GM12878 (cell line): ENCODE measurements at regions not wholly inside any gene's neighbourhood (a gene's known extent, or its start where the extent isn't known, plus 50 kb on each side); places are given as distances from the start of the nearest gene placed in this dataset. TPM values are rescaled to one million over a fixed set of nuclear protein-coding genes. Genes with fewer than 3 reads are reported as not detected.

Experiments used
- E2F8 ChIP-seq: fragments of 450-650 bp; IDR thresholded peaks from 2 replicates; pipeline ENCODE4 v1.6.1; 2018; ENCODE audit warnings: mild to moderate bottlenecking, low read depth, moderate library complexity; ENCODE audit not compliant: partially characterized antibody
- FOXM1 ChIP-seq: IDR thresholded peaks from 2 replicates; pipeline ENCODE4 v1.6.1; 2012; ENCODE audit warnings: low read depth, mild to moderate bottlenecking, inconsistent platforms, low read length, moderate library complexity
- GATAD2B ChIP-seq: fragments of 450-650 bp; conservative IDR thresholded peaks from 2 replicates; pipeline ENCODE4 v1.6.1; 2017; ENCODE audit warnings: low read depth, mild to moderate bottlenecking, moderate library complexity
- KLF5 ChIP-seq: fragments of 450-650 bp; IDR thresholded peaks from 2 replicates; pipeline ENCODE4 v1.6.1; 2014; ENCODE audit warnings: mild to moderate bottlenecking; ENCODE audit not compliant: partially characterized antibody
- SMAD5 ChIP-seq: IDR thresholded peaks from 2 replicates; pipeline ENCODE4 v1.6.1; 2016; ENCODE audit warnings: antibody characterized with exemption, low read depth
- SPI1 ChIP-seq: IDR thresholded peaks from 2 replicates; pipeline ENCODE4 v1.6.1; 2011; ENCODE audit warnings: low read depth, mild to moderate bottlenecking, low read length, moderate library complexity, borderline replicate concordance; ENCODE audit not compliant: insufficient read depth
- small RNA-seq: library from RNA; depleted of rRNA; stranded (forward); fragments of <200 nt; gene quantifications from one replicate; pipeline ENCODE3, GENCODE V24; 2014
- TF ChIP-seq, protein P1 (sequence below): fragments of 450-650 bp; IDR thresholded peaks from 2 replicates; pipeline ENCODE4 v1.6.1; 2014; ENCODE audit warnings: mild to moderate bottlenecking

DNA sequence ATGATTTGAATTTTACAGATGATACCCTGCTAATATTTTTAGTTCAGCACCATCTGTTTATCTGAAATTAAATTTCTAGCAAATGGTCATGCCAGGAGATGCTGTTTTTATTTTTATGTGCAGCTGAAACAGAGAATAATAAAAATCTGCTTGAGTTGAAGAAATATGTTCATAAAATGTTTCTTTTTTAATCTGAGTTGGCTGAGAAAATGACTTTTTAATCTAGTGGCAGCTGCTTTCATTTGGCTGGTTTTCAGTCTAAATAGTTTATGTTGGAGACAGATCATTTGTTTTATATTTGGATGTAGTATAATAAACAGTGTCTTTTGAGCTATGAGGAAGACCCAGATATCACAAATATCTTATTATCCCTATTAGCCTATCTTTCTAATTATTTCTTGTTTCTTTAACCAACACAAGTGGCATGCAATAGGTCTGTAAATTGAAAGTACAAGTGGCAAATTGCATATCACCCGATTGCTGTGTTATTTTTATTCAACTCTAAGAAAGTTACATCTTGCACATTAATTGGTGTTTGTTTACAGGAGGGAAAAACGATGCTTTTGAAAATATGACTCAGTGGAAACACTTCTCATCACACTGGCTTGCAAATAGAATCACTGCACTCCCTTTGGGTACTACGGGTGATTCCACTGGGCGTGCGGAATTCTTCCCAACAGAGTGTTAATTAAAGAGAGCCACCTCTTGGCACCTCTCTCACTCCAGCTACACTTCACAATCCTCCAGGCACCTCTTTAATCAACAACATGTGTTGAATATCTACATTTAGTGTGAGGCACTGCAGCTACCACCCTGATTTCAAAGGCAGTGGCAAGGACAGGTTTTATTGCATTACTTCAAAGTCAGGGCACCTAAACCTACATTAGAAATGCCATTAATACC is 51.7 kb upstream of the AP1S2 start (continued):
- TF ChIP-seq SPI1 (no peak), KLF5 (no peak), E2F8 (no peak), GATAD2B (no peak), FOXM1 (no peak), SMAD5 (no peak)
- TF ChIP-seq, protein P1, sequence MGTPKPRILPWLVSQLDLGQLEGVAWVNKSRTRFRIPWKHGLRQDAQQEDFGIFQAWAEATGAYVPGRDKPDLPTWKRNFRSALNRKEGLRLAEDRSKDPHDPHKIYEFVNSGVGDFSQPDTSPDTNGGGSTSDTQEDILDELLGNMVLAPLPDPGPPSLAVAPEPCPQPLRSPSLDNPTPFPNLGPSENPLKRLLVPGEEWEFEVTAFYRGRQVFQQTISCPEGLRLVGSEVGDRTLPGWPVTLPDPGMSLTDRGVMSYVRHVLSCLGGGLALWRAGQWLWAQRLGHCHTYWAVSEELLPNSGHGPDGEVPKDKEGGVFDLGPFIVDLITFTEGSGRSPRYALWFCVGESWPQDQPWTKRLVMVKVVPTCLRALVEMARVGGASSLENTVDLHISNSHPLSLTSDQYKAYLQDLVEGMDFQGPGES, result no peak
- TF ChIP-seq, all 136 proteins: peak for 0

Small RNAs in the stretch of these regions (small RNA-seq; reads per million reads assigned to genes)
- not detected for gene RNU5F-7P
